Loucy (cell line): ENCODE measurements at regions not wholly inside any gene's neighbourhood (a gene's known extent, or its start where the extent isn't known, plus 50 kb on each side); places are given as distances from the start of the nearest gene placed in this dataset.

Experiments used
- H2AFZ ChIP-seq: fragments of 200-600 bp; sonication (generic); 2 replicates; pipeline ENCODE4 v1.6.0; 2016; ENCODE audit warnings: antibody characterized with exemption, mild to moderate bottlenecking, low read length, moderate library complexity
- H3F3A ChIP-seq: fragments of 200-600 bp; 2 replicates; pipeline ENCODE4 v1.6.0; 2016; ENCODE audit warnings: antibody characterized with exemption, low read depth, mild to moderate bottlenecking
- H3K27me3 ChIP-seq: fragments of 200-600 bp; sonication (generic); 2 replicates; pipeline ENCODE4 v1.6.1; 2014; ENCODE audit warnings: low read length, mild to moderate bottlenecking; ENCODE audit not compliant: insufficient read depth, poor library complexity, severe bottlenecking
- H3K36me3 ChIP-seq: fragments of 200-600 bp; sonication (generic); 2 replicates; pipeline ENCODE4 v1.6.1; 2016; ENCODE audit warnings: low read length; ENCODE audit not compliant: insufficient read depth
- H3K4me1 ChIP-seq: fragments of 200-600 bp; sonication (generic); 2 replicates; pipeline ENCODE4 v1.5.1; 2014; ENCODE audit warnings: low read length, mild to moderate bottlenecking; ENCODE audit not compliant: insufficient read depth, poor library complexity, severe bottlenecking
- H3K4me2 ChIP-seq: fragments of 200-600 bp; sonication (generic); 2 replicates; pipeline ENCODE4 v1.6.0; 2014; ENCODE audit warnings: antibody characterized with exemption, low read length, low read depth, mild to moderate bottlenecking; ENCODE audit not compliant: poor library complexity, severe bottlenecking
- H3K4me3 ChIP-seq: fragments of 200-600 bp; sonication (generic); 2 replicates; pipeline ENCODE4 v1.5.1; 2014; ENCODE audit warnings: low read length, mild to moderate bottlenecking, mixed read lengths; ENCODE audit not compliant: poor library complexity, severe bottlenecking
- H3K79me2 ChIP-seq: fragments of 200-600 bp; sonication (generic); 2 replicates; pipeline ENCODE4 v1.6.1; 2014; ENCODE audit warnings: low read length; ENCODE audit not compliant: insufficient read depth
- H3K9ac ChIP-seq: fragments of 200-600 bp; sonication (generic); 2 replicates; pipeline ENCODE4 v1.6.0; 2014; ENCODE audit warnings: mild to moderate bottlenecking, low read depth, low read length, moderate library complexity; ENCODE audit not compliant: poor library complexity, severe bottlenecking
- H3K9me2 ChIP-seq: fragments of 200-600 bp; sonication (generic); replicated peaks from 2 replicates; pipeline ENCODE4 v1.6.1; 2016; ENCODE audit warnings: low read depth, low read length, mixed read lengths
- H3K9me3 ChIP-seq: fragments of 200-600 bp; sonication (generic); 2 replicates; pipeline ENCODE4 v1.6.1; 2014; ENCODE audit warnings: mild to moderate bottlenecking, antibody characterized with exemption, low read length, low read depth; ENCODE audit not compliant: insufficient read depth
- H4K20me1 ChIP-seq: fragments of 200-600 bp; sonication (generic); 2 replicates; pipeline ENCODE4 v1.6.0; 2014; ENCODE audit warnings: antibody characterized with exemption, low read length, mild to moderate bottlenecking; ENCODE audit not compliant: insufficient read depth, poor library complexity, severe bottlenecking
- CTCF ChIP-seq: fragments of 200-600 bp; sonication (generic); conservative IDR thresholded peaks from 2 replicates; pipeline ENCODE4 v1.5.1; 2014; ENCODE audit warnings: mild to moderate bottlenecking, antibody characterized with exemption, low read length
- EZH2phosphoT487 ChIP-seq: fragments of 200-600 bp; IDR thresholded peaks from 2 replicates; pipeline ENCODE4 v1.6.1; 2018; ENCODE audit warnings: antibody characterized with exemption, mild to moderate bottlenecking, moderate library complexity, borderline replicate concordance

- Histone ChIP-seq H3K4me3 (no peak overlapping the region), H3K4me1 (no peaks in the 10 kb centered on the region), H3K4me2 (no peak overlapping the region), H3K9ac (no peak overlapping the region), H3K27me3 (no peaks in the 10 kb centered on the region), H4K20me1 (no peaks in the 10 kb centered on the region), H3K36me3 (no peaks in the 10 kb centered on the region), H3K9me2 (no peaks in the 10 kb centered on the region), H3K79me2 (no peaks in the 10 kb centered on the region), H3K9me3 (peaks cover 3% of the 10 kb centered on the region; the same call in 1 of the 2 replicates), H2AFZ (no peak overlapping the region), H3F3A (no peaks in the 10 kb centered on the region)
- TF ChIP-seq CTCF (peak; percentile 47), EZH2phosphoT487 (no peak)
These were observed 156.5 kb upstream of the CHST15 start for GRCh38 chr10:124249812-124250432.

GRCh38 chr10:124249196-124249595 lies 155.8 kb upstream of the CHST15 start:
- Histone ChIP-seq H3K4me2 (no peak overlapping the region), H2AFZ (no peak overlapping the region), H3K9me2 (no peaks in the 10 kb centered on the region)

GRCh38 chr10:124248056-124249045 lies 155.0 kb upstream of the CHST15 start:
- Histone ChIP-seq H3F3A (no peaks in the 10 kb centered on the region), H3K4me1 (no peaks in the 10 kb centered on the region), H3K9me3 (peaks cover 3% of the 10 kb centered on the region; the same call in 1 of the 2 replicates), H3K9ac (no peak overlapping the region), H3K4me3 (no peak overlapping the region), H3K9me2 (no peaks in the 10 kb centered on the region), H3K79me2 (no peaks in the 10 kb centered on the region), H4K20me1 (no peaks in the 10 kb centered on the region), H3K36me3 (no peaks in the 10 kb centered on the region), H3K27me3 (no peaks in the 10 kb centered on the region), H3K4me2 (no peak overlapping the region), H2AFZ (no peak overlapping the region)
- no peak for TF ChIP-seq CTCF
- TF ChIP-seq EZH2phosphoT487: no peak

More at GRCh38 chr10:124249196-124249595, 155.8 kb upstream of the CHST15 start:
- Histone ChIP-seq H3K4me1 (no peaks in the 10 kb centered on the region), H3K4me3 (no peak overlapping the region), H3K9me3 (peaks cover 3% of the 10 kb centered on the region; the same call in 1 of the 2 replicates), H3K9ac (no peak overlapping the region), H3K36me3 (no peaks in the 10 kb centered on the region), H4K20me1 (no peaks in the 10 kb centered on the region), H3K27me3 (no peaks in the 10 kb centered on the region), H3K79me2 (no peaks in the 10 kb centered on the region), H3F3A (no peaks in the 10 kb centered on the region)
- TF ChIP-seq CTCF: no peak
- no peak for TF ChIP-seq EZH2phosphoT487
